Esophagus squamous epithelium (tissue), 4 donors: ENCODE measurements at regions not wholly inside any gene's neighbourhood (a gene's known extent, or its start where the extent isn't known, plus 50 kb on each side); places are given as distances from the start of the nearest gene placed in this dataset.

Experiments used
- CTCF ChIP-seq, 6 experiments: fragments of 450-650 bp in 4 of 6; fragments of 200-600 bp in 2 of 6; sonication (generic) in 2 of 6; IDR thresholded peaks; one replicate each; pipeline ENCODE4 v1.5.1; 2016 to 2019; ENCODE audit warnings: antibody characterized with exemption in 6 of 6, mild to moderate bottlenecking in 4 of 6, moderate library complexity in 4 of 6
- POLR2A ChIP-seq, 4 donors: fragments of 450-650 bp; IDR thresholded peaks; one replicate each; pipeline ENCODE4 v1.6.1; 2017; ENCODE audit warnings: antibody characterized with exemption in 4 of 4, mild to moderate bottlenecking in 4 of 4, moderate library complexity in 3 of 4

GRCh38 chr12:30417697-30418231 is 277.9 kb downstream of the IPO8 start:
- TF ChIP-seq POLR2A (IDR thresholded peaks at IDR 0.05) = no peak
- no peak for TF ChIP-seq CTCF (IDR thresholded peaks at IDR 0.05)
